HUES6 (cell line): ENCODE measurements at regions not wholly inside any gene's neighbourhood (a gene's known extent, or its start where the extent isn't known, plus 50 kb on each side); places are given as distances from the start of the nearest gene placed in this dataset.
"Not testable (repeated sequence)": the region's sequence is repeated elsewhere in the genome, so short reads cannot be mapped to it uniquely, and the experiment has no call there.

Experiments used
- H3K27ac ChIP-seq: 2 replicates; pipeline ENCODE4 v1.7.0; 2013; ENCODE audit warnings: low read depth, mild to moderate bottlenecking, low read length, inconsistent platforms
- H3K27me3 ChIP-seq: 2 replicates; pipeline ENCODE4 v1.6.1; 2013; ENCODE audit warnings: low read length; ENCODE audit not compliant: control insufficient read depth, insufficient read depth
- H3K36me3 ChIP-seq: 2 replicates; pipeline ENCODE4 v1.6.1; 2013; ENCODE audit warnings: low read length; ENCODE audit not compliant: control insufficient read depth, insufficient read depth
- H3K4me1 ChIP-seq: 2 replicates; pipeline ENCODE4 v1.6.1; 2013; ENCODE audit warnings: low read length; ENCODE audit not compliant: control insufficient read depth, insufficient read depth
- H3K4me3 ChIP-seq: 2 replicates; pipeline ENCODE4 v1.5.1; 2013; ENCODE audit warnings: low read depth, low read length
- H3K9ac ChIP-seq: one replicate; pipeline ENCODE4 v1.6.1; 2013; ENCODE audit warnings: mild to moderate bottlenecking, low read length
- H3K9me3 ChIP-seq: 2 replicates; pipeline ENCODE4 v1.6.1; 2013; ENCODE audit warnings: low read depth, low read length; ENCODE audit not compliant: control insufficient read depth, insufficient read depth

DNA sequence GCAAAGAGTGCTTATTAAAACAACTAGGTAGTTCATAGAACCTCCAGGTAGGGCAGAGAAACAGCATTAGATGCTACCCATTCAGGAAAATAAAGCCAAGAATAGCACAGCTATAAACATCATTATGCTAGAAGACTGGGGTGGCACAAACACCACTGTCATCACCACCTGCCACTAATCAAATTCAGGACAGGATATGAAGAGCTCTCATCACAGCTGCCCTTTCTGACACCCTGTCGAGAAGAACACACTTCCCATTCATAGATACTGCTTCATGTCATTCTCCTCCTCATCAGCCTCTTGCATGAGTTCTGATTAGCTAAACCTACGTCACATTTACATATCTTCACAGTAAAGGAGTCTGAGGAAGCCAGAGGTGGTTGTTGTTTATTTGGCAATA lies 692.3 kb upstream of the HS3ST1 start:
- H3K36me3 ChIP-seq = no peaks in the 10 kb centered on the region
- no peak overlapping the region for H3K27ac ChIP-seq
- H3K9me3 ChIP-seq = peaks cover 16% of the 10 kb centered on the region
- H3K27me3 ChIP-seq = no peaks in the 10 kb centered on the region
- no peaks in the 10 kb centered on the region for H3K4me1 ChIP-seq
- no peak overlapping the region for H3K9ac ChIP-seq
- no peak overlapping the region for H3K4me3 ChIP-seq

- Histone ChIP-seq H3K36me3 (no peaks in the 10 kb centered on the region), H3K27me3 (no peaks in the 10 kb centered on the region), H3K9me3 (peaks cover 26% of the 10 kb centered on the region), H3K4me1 (no peaks in the 10 kb centered on the region), H3K4me3 (no peak overlapping the region), H3K9ac (no peak overlapping the region), H3K27ac (no peak overlapping the region)
Observed at GRCh38 chr4:12118651-12119213, 690.0 kb upstream of the HS3ST1 start.

DNA sequence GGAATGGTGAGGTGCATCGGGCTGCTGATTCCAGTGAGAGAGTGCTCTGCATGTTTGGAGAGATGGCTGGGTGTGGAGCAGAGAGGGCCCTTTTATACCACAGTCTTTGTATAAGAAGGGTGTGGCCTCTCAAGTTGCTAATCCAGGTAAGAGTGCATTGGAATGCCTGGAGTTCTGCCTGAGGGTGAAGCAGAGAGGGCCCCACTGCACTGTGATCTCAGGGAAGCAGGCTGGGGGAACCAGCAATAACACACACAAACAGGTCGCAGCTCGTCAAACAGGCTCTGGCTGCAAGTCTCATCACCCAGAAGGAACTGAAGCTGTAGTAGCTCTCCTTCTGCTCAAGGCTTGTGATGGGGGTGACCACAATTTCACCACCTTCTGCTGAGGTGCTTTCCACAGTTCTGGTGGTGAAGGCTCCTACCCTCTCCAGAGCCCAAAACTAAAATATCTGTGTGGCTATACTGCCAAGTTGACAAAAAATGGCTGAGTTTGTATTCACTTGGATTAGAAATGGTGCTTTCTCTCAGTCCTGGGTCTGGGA lies 687.4 kb upstream of the HS3ST1 start:
- Histone ChIP-seq H3K4me3 (no peak overlapping the region), H3K27me3 (no peaks in the 10 kb centered on the region), H3K9ac (no peak overlapping the region), H3K9me3 (peaks cover 31% of the 10 kb centered on the region), H3K36me3 (no peaks in the 10 kb centered on the region), H3K4me1 (no peaks in the 10 kb centered on the region), H3K27ac (no peak overlapping the region)

GRCh38 chr4:12110627-12111026 lies 681.9 kb upstream of the HS3ST1 start:
- Histone ChIP-seq H3K4me3 (no peak overlapping the region), H3K36me3 (no peaks in the 10 kb centered on the region), H3K27ac (no peak overlapping the region), H3K27me3 (no peaks in the 10 kb centered on the region), H3K9me3 (peaks cover 21% of the 10 kb centered on the region; the same call in 1 of the 2 replicates), H3K4me1 (no peaks in the 10 kb centered on the region), H3K9ac (no peak overlapping the region)

DNA sequence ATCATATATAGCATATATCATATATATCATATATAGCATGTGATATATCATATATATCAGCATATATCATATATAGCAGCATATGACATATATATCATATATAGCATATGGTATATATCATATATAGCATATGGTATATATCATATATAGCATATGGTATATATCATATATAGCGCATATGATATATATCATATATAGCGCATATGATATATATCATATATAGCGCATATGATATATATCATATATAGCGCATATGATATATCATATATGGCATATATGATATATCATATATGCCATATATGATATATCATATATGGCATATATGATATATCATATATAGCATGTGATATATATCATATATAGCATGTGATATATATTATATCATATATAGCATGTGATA lies 680.4 kb upstream of the HS3ST1 start:
- H3K9me3 ChIP-seq = peaks cover 13% of the 10 kb centered on the region; the same call in 1 of the 2 replicates
- H3K4me3 ChIP-seq, H3K27ac ChIP-seq, H3K36me3 ChIP-seq, H3K27me3 ChIP-seq, H3K9ac ChIP-seq, H3K4me1 ChIP-seq: not testable (repeated sequence)

DNA sequence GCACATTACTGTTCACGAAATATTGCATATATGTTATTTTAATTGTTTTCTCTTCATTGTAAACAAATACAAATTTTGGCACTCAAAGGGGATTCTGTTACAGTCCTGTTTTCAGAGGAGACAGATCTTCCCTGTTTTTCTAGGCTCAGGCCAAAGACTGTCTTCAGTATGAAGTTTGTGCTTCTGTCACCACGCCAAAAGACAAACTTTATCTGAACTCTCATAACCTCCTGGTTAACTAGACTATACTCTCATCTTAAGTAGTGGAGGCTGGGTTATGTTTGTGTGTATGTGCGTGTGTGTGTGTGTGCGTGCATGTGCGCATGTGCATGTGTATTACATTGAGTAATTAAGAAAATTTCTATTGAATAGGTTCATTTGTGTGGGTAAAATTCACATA lies 676.8 kb upstream of the HS3ST1 start:
- H3K36me3 ChIP-seq = no peaks in the 10 kb centered on the region
- H3K27ac ChIP-seq = no peak overlapping the region
- no peaks in the 10 kb centered on the region for H3K27me3 ChIP-seq
- no peak overlapping the region for H3K4me3 ChIP-seq
- peaks cover 5% of the 10 kb centered on the region for H3K9me3 ChIP-seq
- H3K4me1 ChIP-seq = no peaks in the 10 kb centered on the region
- no peak overlapping the region for H3K9ac ChIP-seq

- peaks cover 11% of the 10 kb centered on the region; the same call in 1 of the 2 replicates for H3K9me3 ChIP-seq
- H3K36me3 ChIP-seq, H3K4me1 ChIP-seq, H3K27ac ChIP-seq, H3K9ac ChIP-seq, H3K4me3 ChIP-seq, H3K27me3 ChIP-seq: not testable (repeated sequence)
Observed at GRCh38 chr4:12089920-12090319, 661.2 kb upstream of the HS3ST1 start.

DNA sequence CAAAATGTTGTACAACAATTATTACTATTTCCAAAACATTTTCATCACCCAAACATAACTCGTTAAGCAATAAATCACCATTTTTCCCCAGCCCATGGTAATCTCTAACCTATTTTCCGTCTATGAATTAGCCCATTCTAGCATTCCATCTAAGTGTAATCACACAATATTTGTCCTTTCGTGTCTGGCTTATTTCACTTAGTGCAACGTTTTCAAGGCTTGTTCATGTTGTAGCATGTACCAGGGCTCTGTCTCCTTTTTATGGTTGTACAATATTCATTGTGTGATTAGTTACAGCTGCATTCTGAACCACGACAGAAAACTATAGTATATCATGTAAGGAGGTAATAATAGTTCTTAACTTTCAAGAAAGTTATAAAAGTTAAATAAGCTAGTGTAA lies 656.0 kb upstream of the HS3ST1 start:
- no peak overlapping the region for H3K9ac ChIP-seq

DNA sequence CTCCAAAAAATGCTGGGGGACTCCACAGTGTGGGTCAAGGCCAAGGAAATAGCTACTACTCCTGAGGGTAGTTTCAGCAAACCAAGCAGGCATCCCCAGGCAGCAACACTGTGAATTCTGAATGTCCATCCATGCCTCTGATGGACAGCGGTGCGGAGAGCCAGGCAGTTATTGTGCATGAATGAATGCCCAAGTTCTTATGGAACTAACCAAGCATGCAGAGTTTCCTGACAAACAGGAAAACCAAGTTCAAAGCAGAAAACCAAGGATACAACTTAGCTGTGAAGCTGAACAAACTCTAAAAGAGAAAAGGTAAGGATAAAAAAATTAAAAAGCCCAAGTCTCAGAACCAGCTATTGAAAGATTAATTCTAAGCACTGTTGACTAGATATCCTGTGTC lies 642.6 kb upstream of the HS3ST1 start:
- Histone ChIP-seq H3K36me3 (no peaks in the 10 kb centered on the region), H3K4me1 (no peaks in the 10 kb centered on the region), H3K4me3 (no peak overlapping the region), H3K9me3 (no peaks in the 10 kb centered on the region), H3K27ac (no peak overlapping the region), H3K9ac (no peak overlapping the region), H3K27me3 (no peaks in the 10 kb centered on the region)

More for the DNA sequence above, 656.0 kb upstream of the HS3ST1 start:
- H3K27ac ChIP-seq = no peak overlapping the region
- no peaks in the 10 kb centered on the region for H3K36me3 ChIP-seq
- no peaks in the 10 kb centered on the region for H3K4me1 ChIP-seq
- no peaks in the 10 kb centered on the region for H3K27me3 ChIP-seq
- no peak overlapping the region for H3K4me3 ChIP-seq
- peaks cover 9% of the 10 kb centered on the region; the same call in 1 of the 2 replicates for H3K9me3 ChIP-seq

GRCh38 chr4:12053966-12054365 lies 625.3 kb upstream of the HS3ST1 start:
- Histone ChIP-seq H3K9ac (no peak overlapping the region), H3K27ac (no peak overlapping the region), H3K9me3 (peaks cover 11% of the 10 kb centered on the region; the same call in 1 of the 2 replicates), H3K4me3 (no peak overlapping the region), H3K36me3 (peaks cover under 1% of the 10 kb centered on the region; the same call in 1 of the 2 replicates), H3K27me3 (no peaks in the 10 kb centered on the region), H3K4me1 (peaks cover 22% of the 10 kb centered on the region; the same call in 1 of the 2 replicates)

DNA sequence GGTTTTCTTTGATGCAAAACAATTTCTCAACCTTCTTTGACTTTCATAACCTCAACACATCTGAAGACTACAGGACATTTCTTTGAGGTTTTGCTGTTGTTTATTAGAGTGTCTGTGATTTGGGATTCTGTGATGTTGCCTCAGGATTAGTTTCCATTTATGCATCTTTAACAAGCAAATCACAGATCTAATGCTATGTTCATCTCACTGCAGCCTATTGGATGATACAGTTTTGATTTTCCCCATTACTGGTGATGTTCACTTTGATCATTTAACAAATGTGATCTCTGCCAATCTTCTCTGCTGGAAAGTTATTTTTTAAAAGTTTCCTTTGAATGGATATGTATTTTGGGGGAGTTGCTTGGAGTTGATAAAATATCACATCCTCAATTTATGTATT lies 624.9 kb upstream of the HS3ST1 start:
- peaks cover 19% of the 10 kb centered on the region; the same call in 1 of the 2 replicates for H3K4me1 ChIP-seq
- H3K9ac ChIP-seq = no peak overlapping the region
- H3K27ac ChIP-seq = no peak overlapping the region
- peaks cover 11% of the 10 kb centered on the region; the same call in 1 of the 2 replicates for H3K9me3 ChIP-seq
- H3K4me3 ChIP-seq = no peak overlapping the region
- peaks cover 4% of the 10 kb centered on the region; the same call in 1 of the 2 replicates for H3K36me3 ChIP-seq
- no peaks in the 10 kb centered on the region for H3K27me3 ChIP-seq
